Activated CD8-positive, alpha-beta T cell treated with anti-CD3 and anti-CD28 coated beads, Interleukin-2, amount 10 ng/mL, durations not matched to agents 7 days and 5 days (primary cell): ENCODE measurements at regions not wholly inside any gene's neighbourhood (a gene's known extent, or its start where the extent isn't known, plus 50 kb on each side); places are given as distances from the start of the nearest gene placed in this dataset.

ENCODE experiments used
- ATAC-seq: fragments of 150-1000 bp; cut with Tn5 transposase; one replicate; pipeline ENCODE4 v1.10.0; 2021; ENCODE audit warnings: moderate library complexity
- CTCF ChIA-PET: fragments of 350-600 bp; sonication (Branson Sonifier 250); formaldehyde crosslinking; loops from one replicate; lab custom pipeline; 2021; ENCODE audit warnings: antibody characterized with exemption; lab: Charles Lee
- POLR2A ChIA-PET: fragments of 350-600 bp; sonication (Branson Sonifier 250); formaldehyde crosslinking; loops from one replicate; lab custom pipeline; 2021; ENCODE audit warnings: antibody characterized with exemption; lab: Charles Lee
- DNase-seq: peaks from one replicate; pipeline ENCODE4 v3.0.0-alpha.2; 2020
- H3K27ac Mint-ChIP-seq: one replicate; pipeline ENCODE4 v1.8.0; 2021; ENCODE audit warnings: mild to moderate bottlenecking, mixed read lengths
- H3K27me3 Mint-ChIP-seq: one replicate; pipeline ENCODE4 v1.8.0; 2021; ENCODE audit warnings: low read depth, mixed read lengths
- H3K36me3 Mint-ChIP-seq: one replicate; pipeline ENCODE4 v1.8.0; 2021; ENCODE audit warnings: low read depth, mixed read lengths
- H3K4me1 Mint-ChIP-seq: one replicate; pipeline ENCODE4 v1.8.0; 2021; ENCODE audit warnings: low read depth, mixed read lengths
- H3K4me3 Mint-ChIP-seq: one replicate; pipeline ENCODE4 v1.8.0; 2021; ENCODE audit warnings: mild to moderate bottlenecking, mixed read lengths
- H3K9me3 Mint-ChIP-seq: one replicate; pipeline ENCODE4 v1.8.0; 2022; ENCODE audit warnings: mixed read lengths; ENCODE audit not compliant: insufficient read depth

DNA sequence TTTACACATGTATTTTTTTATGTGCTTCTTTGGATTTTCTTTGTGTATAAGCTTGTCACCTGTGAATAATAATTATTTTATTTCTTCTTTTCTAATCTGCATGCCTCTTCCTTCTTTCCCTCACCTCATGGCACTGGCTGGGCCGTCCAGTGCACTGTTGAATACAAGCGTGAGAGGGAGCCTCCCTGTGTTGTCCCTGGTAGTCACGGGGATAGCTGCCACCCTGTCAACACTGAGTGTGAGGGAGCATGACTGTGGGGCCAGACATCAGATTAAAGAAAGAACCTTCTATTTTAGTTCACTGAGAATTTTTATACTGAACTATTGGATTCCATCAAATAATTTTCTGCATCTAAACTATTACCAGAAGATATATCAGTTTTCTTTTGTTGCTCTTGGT is 187.9 kb downstream of the CDC14C start:
- Mint-ChIP-seq H3K27ac (no peak overlapping the region), H3K36me3 (no peaks in the 10 kb centered on the region)
- DNase-seq: no peak

DNA sequence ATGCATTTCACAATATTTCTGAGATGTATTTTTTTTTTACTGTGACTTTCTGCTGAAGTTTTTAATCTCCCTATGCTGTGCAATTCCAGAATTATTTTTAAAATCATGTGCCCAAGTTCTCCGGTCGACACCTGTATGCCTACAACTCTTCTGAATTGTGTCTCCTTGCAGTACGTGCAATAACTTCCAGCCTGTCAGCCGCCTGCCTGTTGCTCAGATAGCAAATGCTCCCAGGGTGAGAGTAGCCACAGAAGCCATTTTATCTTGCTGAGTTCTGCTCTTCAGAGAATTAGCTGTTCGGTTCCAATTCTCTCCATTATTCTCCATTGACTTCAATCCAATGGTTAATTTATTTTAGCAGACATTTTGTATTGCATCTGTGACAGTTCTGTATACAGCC is 188.3 kb downstream of the CDC14C start:
- ATAC-seq (no peak), DNase-seq (no peak)
- Mint-ChIP-seq H3K9me3 (peaks cover 10% of the 10 kb centered on the region), H3K4me3 (no peak overlapping the region), H3K4me1 (no peaks in the 10 kb centered on the region), H3K27me3 (no peaks in the 10 kb centered on the region), H3K36me3 (no peaks in the 10 kb centered on the region), H3K27ac (no peak overlapping the region)
- CTCF ChIA-PET: no interaction called here
- POLR2A ChIA-PET: no interaction called here

More for the DNA sequence above, 187.9 kb downstream of the CDC14C start:
- H3K4me3 Mint-ChIP-seq: no peak overlapping the region
- H3K27me3 Mint-ChIP-seq: no peaks in the 10 kb centered on the region
- no peak for ATAC-seq
- ChIA-PET CTCF (no interaction called here), POLR2A (no interaction called here)
- H3K4me1 Mint-ChIP-seq: no peaks in the 10 kb centered on the region
- peaks cover 10% of the 10 kb centered on the region for H3K9me3 Mint-ChIP-seq

DNA sequence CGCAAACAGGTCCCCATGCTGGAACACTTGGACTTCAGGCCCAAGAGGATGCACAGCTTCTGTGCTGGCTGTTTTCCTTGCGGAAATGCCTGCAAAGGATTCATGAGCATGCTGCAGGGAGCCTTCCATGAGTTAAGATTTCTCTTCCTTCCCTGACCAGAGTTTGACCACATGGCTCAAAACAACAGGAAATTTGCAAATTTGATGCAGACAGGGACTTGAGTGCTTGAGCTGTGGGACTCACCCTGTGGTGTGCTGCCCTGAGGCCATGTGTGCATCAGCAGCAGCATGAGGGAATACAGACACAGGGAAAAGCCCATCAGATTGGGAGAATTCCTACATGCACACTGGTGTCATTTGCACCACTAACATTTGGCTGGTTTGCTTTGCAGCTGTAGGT is 195.4 kb downstream of the CDC14C start:
- H3K27ac Mint-ChIP-seq: no peak overlapping the region
- ATAC-seq (no peak), DNase-seq (no peak)
- no peaks in the 10 kb centered on the region for H3K4me1 Mint-ChIP-seq
- no peaks in the 10 kb centered on the region for H3K36me3 Mint-ChIP-seq
- POLR2A ChIA-PET: no interaction called here
- H3K4me3 Mint-ChIP-seq: no peak overlapping the region
- CTCF ChIA-PET: no interaction called here
- peaks cover 5% of the 10 kb centered on the region for H3K9me3 Mint-ChIP-seq
- no peaks in the 10 kb centered on the region for H3K27me3 Mint-ChIP-seq

- ATAC-seq (no peak), DNase-seq (no peak)
- Mint-ChIP-seq H3K36me3 (no peaks in the 10 kb centered on the region), H3K4me3 (no peak overlapping the region), H3K27me3 (no peaks in the 10 kb centered on the region), H3K27ac (no peak overlapping the region), H3K4me1 (no peaks in the 10 kb centered on the region), H3K9me3 (peaks cover 9% of the 10 kb centered on the region)
- ChIA-PET CTCF (no interaction called here), POLR2A (no interaction called here)
These were observed 200.9 kb downstream of the CDC14C start for GRCh38 chr7:49125246-49125645.

DNA sequence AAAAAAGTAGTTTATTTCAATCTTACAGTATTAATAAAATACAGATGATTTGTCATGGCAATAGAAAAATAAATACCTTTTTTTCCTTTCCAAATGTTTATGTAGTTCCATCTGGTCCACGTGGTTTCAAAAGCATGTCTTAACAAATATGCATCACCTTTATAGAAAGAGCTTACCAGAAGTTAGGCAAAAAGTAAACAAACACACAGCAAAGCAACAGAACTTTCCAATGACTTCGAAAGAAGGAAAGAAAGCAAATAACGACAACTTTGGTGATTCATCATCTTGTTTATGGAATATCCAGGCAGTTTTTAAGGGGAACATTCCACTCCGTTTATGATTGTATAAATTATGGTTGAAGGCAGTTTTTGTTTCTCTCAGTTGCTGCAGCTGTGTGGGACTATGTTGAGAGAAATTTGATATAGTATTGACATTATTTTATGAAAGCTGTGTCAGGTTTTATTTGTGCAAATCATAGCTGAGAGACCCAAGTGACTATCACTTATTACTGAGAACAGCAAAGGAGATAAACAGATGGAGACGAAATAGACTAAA is 203.1 kb downstream of the CDC14C start:
- Mint-ChIP-seq H3K4me3 (no peak overlapping the region), H3K4me1 (no peaks in the 10 kb centered on the region), H3K9me3 (peaks cover 4% of the 10 kb centered on the region), H3K27ac (no peak overlapping the region), H3K36me3 (no peaks in the 10 kb centered on the region), H3K27me3 (no peaks in the 10 kb centered on the region)
- ATAC-seq: no peak
- DNase-seq: no peak
- CTCF ChIA-PET: no interaction called here
- POLR2A ChIA-PET: no interaction called here

GRCh38 chr7:49137978-49138377 is 213.6 kb downstream of the CDC14C start:
- H3K4me1 Mint-ChIP-seq: no peaks in the 10 kb centered on the region
- no peaks in the 10 kb centered on the region for H3K36me3 Mint-ChIP-seq
- DNase-seq: no peak
- H3K9me3 Mint-ChIP-seq: peaks cover 3% of the 10 kb centered on the region
- ChIA-PET CTCF (no interaction called here), POLR2A (no interaction called here)
- H3K27ac Mint-ChIP-seq: no peak overlapping the region
- no peak for ATAC-seq
- H3K4me3 Mint-ChIP-seq: no peak overlapping the region
- H3K27me3 Mint-ChIP-seq: no peaks in the 10 kb centered on the region

- ATAC-seq (no peak), DNase-seq (no peak)
- no peaks in the 10 kb centered on the region for H3K27me3 Mint-ChIP-seq
- POLR2A ChIA-PET: no interaction called here
- CTCF ChIA-PET: no interaction called here
- H3K27ac Mint-ChIP-seq: no peak overlapping the region
- H3K9me3 Mint-ChIP-seq: no peaks in the 10 kb centered on the region
- H3K4me3 Mint-ChIP-seq: no peak overlapping the region
- H3K36me3 Mint-ChIP-seq: no peaks in the 10 kb centered on the region
- H3K4me1 Mint-ChIP-seq: no peaks in the 10 kb centered on the region
These were observed 226.1 kb downstream of the CDC14C start for GRCh38 chr7:49150486-49150885.

DNA sequence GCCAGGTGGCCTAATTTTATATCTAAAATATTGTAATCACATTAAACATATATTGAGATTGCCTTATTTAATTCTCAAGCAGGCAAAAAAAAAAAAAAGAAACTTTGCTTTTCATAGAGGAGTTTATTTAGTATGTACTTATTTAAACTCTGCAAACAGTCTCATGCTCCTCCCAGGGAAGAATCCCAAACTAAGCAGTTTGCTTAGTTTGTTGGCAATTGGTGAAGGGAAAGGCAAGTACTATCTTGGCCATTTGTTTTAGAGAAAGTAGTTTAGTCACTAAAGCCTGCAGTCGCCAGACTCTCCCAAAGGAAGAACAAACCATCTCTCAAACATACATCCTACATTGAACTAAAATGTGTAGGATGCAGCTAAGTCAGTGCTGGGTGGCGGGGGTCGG is 226.8 kb downstream of the CDC14C start:
- Mint-ChIP-seq H3K9me3 (no peaks in the 10 kb centered on the region), H3K36me3 (no peaks in the 10 kb centered on the region), H3K4me3 (no peak overlapping the region), H3K27ac (no peak overlapping the region), H3K27me3 (no peaks in the 10 kb centered on the region), H3K4me1 (no peaks in the 10 kb centered on the region)
- ATAC-seq (no peak), DNase-seq (no peak)
- ChIA-PET POLR2A (no interaction called here), CTCF (no interaction called here)

DNA sequence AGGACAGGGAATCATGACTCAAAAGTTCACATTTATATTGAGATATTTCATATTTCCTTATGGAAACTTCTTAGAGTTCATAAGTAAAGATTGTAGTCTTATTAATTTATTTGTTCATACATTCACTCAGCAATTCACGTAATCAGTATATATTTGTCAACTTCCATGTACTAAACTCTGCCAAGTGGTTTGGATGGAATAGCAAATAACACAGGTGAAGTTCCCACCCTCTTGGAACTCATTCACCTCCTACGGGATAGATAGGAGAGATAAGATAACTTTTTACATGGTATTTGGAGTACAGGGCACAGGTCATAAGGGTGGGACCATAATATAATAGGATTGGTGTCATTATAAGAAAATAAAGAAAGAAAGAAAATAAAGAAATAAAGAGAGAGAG is 234.0 kb downstream of the CDC14C start:
- peaks cover 6% of the 10 kb centered on the region for H3K9me3 Mint-ChIP-seq
- H3K27me3 Mint-ChIP-seq: no peaks in the 10 kb centered on the region
- H3K4me1 Mint-ChIP-seq: no peaks in the 10 kb centered on the region
- no peak overlapping the region for H3K4me3 Mint-ChIP-seq
- ChIA-PET POLR2A (no interaction called here), CTCF (no interaction called here)
- H3K27ac Mint-ChIP-seq: no peak overlapping the region
- no peak for DNase-seq
- H3K36me3 Mint-ChIP-seq: no peaks in the 10 kb centered on the region
- no peak for ATAC-seq

GRCh38 chr7:49159536-49159935 is 235.2 kb downstream of the CDC14C start:
- CTCF ChIA-PET: no interaction called here
- ATAC-seq: no peak
- H3K27ac Mint-ChIP-seq: no peak overlapping the region
- no peak for DNase-seq
- POLR2A ChIA-PET: no interaction called here
- no peaks in the 10 kb centered on the region for H3K27me3 Mint-ChIP-seq
- H3K36me3 Mint-ChIP-seq: no peaks in the 10 kb centered on the region
- H3K4me3 Mint-ChIP-seq: no peak overlapping the region
- no peaks in the 10 kb centered on the region for H3K4me1 Mint-ChIP-seq
- H3K9me3 Mint-ChIP-seq: peaks cover 6% of the 10 kb centered on the region

DNA sequence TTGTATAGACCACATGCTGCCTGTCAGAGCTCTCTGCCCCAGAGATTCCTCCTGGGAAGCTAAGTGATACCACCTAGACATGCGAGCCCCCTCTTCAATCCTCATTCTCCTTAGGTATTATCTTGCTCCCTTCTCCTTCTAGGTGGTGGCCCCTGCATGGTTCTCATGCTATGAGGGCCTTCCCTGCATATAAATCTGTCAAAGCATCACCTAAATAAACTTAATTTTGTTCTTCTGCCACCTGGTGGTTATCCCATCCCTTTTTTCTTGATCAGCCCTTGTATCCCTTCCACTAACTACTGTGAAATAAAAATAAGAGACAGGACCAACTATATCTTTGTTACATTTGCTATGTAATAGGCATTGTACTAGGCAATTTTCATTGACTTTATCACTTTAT is 242.1 kb downstream of the CDC14C start:
- ChIA-PET CTCF (no interaction called here), POLR2A (no interaction called here)
- ATAC-seq (no peak), DNase-seq (no peak)
- Mint-ChIP-seq H3K27ac (no peak overlapping the region), H3K27me3 (no peaks in the 10 kb centered on the region), H3K9me3 (no peaks in the 10 kb centered on the region), H3K36me3 (no peaks in the 10 kb centered on the region), H3K4me3 (no peak overlapping the region), H3K4me1 (no peaks in the 10 kb centered on the region)

GRCh38 chr7:49172639-49173038 is 248.3 kb downstream of the CDC14C start:
- Mint-ChIP-seq H3K4me1 (no peaks in the 10 kb centered on the region), H3K27ac (no peak overlapping the region), H3K27me3 (no peaks in the 10 kb centered on the region), H3K36me3 (no peaks in the 10 kb centered on the region), H3K4me3 (no peak overlapping the region), H3K9me3 (no peaks in the 10 kb centered on the region)
- ChIA-PET CTCF (no interaction called here), POLR2A (no interaction called here)
- ATAC-seq: no peak
- no peak for DNase-seq

DNA sequence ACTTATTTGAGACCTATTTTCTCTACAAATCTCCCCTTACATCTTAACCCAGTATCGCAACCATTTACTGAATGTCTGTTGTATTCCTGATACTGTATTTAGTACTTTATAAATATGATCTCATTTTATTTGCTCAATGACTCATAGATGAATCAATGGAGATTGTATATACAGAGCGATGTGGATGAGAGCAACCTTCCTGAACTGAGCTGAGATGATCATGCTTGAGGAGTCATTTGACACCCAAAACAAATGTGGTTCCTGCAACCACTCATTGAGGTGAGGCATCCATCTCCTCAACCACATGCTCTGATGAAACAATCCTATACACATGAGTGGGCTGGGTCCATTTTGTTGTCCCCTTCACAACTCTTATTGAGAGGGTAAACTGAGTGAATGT is 250.0 kb downstream of the CDC14C start:
- Mint-ChIP-seq H3K9me3 (no peaks in the 10 kb centered on the region), H3K4me3 (no peak overlapping the region), H3K27ac (no peak overlapping the region), H3K27me3 (no peaks in the 10 kb centered on the region), H3K4me1 (no peaks in the 10 kb centered on the region), H3K36me3 (no peaks in the 10 kb centered on the region)
- no peak for ATAC-seq
- DNase-seq: no peak
- ChIA-PET POLR2A (no interaction called here), CTCF (no interaction called here)
